ENCODE measurements at regions not wholly inside any gene's neighbourhood (a gene's known extent, or its start where the extent isn't known, plus 50 kb on each side); places are given as distances from the start of the nearest gene placed in this dataset.

DNA sequence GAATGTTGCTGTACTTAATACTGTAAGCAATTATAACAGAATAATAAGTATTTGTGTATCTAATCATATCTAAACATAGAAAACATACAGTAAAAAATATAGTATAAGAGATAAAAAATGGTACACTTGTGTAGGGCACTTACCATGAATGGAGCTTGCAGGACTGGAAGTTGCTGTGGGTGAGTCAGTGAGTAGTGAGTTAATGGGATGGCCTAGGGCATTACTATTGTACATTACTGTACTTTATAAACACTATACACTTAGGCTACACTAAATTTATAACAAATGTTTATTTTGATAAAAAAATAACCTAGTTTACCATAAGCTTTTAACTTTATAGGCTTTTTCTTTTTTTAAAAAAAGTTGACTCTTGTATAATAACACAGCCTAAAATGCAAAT, 1071.2 kb upstream of the SEL1L start:
- no peak for TF ChIP-seq POLR2A (IDR thresholded peaks at IDR 0.05)
- TF ChIP-seq, protein P1, sequence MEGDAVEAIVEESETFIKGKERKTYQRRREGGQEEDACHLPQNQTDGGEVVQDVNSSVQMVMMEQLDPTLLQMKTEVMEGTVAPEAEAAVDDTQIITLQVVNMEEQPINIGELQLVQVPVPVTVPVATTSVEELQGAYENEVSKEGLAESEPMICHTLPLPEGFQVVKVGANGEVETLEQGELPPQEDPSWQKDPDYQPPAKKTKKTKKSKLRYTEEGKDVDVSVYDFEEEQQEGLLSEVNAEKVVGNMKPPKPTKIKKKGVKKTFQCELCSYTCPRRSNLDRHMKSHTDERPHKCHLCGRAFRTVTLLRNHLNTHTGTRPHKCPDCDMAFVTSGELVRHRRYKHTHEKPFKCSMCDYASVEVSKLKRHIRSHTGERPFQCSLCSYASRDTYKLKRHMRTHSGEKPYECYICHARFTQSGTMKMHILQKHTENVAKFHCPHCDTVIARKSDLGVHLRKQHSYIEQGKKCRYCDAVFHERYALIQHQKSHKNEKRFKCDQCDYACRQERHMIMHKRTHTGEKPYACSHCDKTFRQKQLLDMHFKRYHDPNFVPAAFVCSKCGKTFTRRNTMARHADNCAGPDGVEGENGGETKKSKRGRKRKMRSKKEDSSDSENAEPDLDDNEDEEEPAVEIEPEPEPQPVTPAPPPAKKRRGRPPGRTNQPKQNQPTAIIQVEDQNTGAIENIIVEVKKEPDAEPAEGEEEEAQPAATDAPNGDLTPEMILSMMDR (IDR thresholded peaks at IDR 0.05) = no peak

All from ovary (tissue), 3 donors.